Endodermal cell (in vitro differentiated cells): ENCODE measurements at regions not wholly inside any gene's neighbourhood (a gene's known extent, or its start where the extent isn't known, plus 50 kb on each side); places are given as distances from the start of the nearest gene placed in this dataset.
A peak's percentile ranks its signal among the peaks of the same experiment; 100 is the strongest.

Experiments used
- DNase-seq: peaks from one replicate; pipeline ENCODE4 v3.0.0-alpha.2; 2017
- H3K27ac ChIP-seq: 2 replicates; pipeline ENCODE4 v1.5.1; 2013; ENCODE audit warnings: mild to moderate bottlenecking, low read depth, low read length, moderate library complexity
- H3K27me3 ChIP-seq: 2 replicates; pipeline ENCODE4 v1.6.1; 2013; ENCODE audit warnings: mild to moderate bottlenecking, low read length, moderate library complexity; ENCODE audit not compliant: insufficient read depth, control insufficient read depth, poor library complexity, severe bottlenecking
- H3K36me3 ChIP-seq: 2 replicates; pipeline ENCODE4 v1.7.0; 2013; ENCODE audit warnings: mild to moderate bottlenecking, low read length, moderate library complexity; ENCODE audit not compliant: control insufficient read depth, insufficient read depth
- H3K4me1 ChIP-seq: one replicate; pipeline ENCODE4 v1.7.0; 2013; ENCODE audit warnings: low read length; ENCODE audit not compliant: control insufficient read depth, insufficient read depth
- H3K4me3 ChIP-seq: 2 replicates; pipeline ENCODE4 v1.5.1; 2013; ENCODE audit warnings: mild to moderate bottlenecking, low read length, moderate library complexity
- H3K9ac ChIP-seq: 2 replicates; pipeline ENCODE4 v1.6.1; 2013; ENCODE audit warnings: mild to moderate bottlenecking, low read length, moderate library complexity; ENCODE audit not compliant: poor library complexity, severe bottlenecking; ENCODE audit errors: extremely low read depth
- H3K9me3 ChIP-seq: 2 replicates; pipeline ENCODE4 v1.6.1; 2013; ENCODE audit warnings: mild to moderate bottlenecking, low read length, moderate library complexity; ENCODE audit not compliant: control insufficient read depth
- H3K27ac Mint-ChIP-seq: 2 replicates; pipeline ENCODE4 v1.8.0; 2020; ENCODE audit warnings: mixed read lengths
- H3K27me3 Mint-ChIP-seq: 2 replicates; pipeline ENCODE4 v1.8.0; 2021; ENCODE audit warnings: mild to moderate bottlenecking, mixed read lengths; ENCODE audit not compliant: insufficient read depth
- H3K36me3 Mint-ChIP-seq: 2 replicates; pipeline ENCODE4 v1.8.0; 2020; ENCODE audit warnings: low read depth, mixed read lengths
- H3K4me1 Mint-ChIP-seq: 2 replicates; pipeline ENCODE4 v1.8.0; 2020; ENCODE audit warnings: mixed read lengths
- H3K4me3 Mint-ChIP-seq: 2 replicates; pipeline ENCODE4 v1.8.0; 2020; ENCODE audit warnings: mild to moderate bottlenecking, moderate library complexity, mixed read lengths
- H3K9me3 Mint-ChIP-seq: 2 replicates; pipeline ENCODE4 v1.8.0; 2020; ENCODE audit warnings: mild to moderate bottlenecking, mixed read lengths
- CTCF ChIP-seq: fragments of 200-600 bp; sonication (generic); conservative IDR thresholded peaks from 2 replicates; pipeline ENCODE4 v1.5.0; 2021; ENCODE audit warnings: antibody characterized with exemption, mild to moderate bottlenecking
- WGBS, 2 experiments: methylation state at CpG; one replicate each; pipeline versions ENCODE4 v1.1.5 to v1.1.7; 2013; ENCODE audit warnings: missing lambda C conversion rate in 2 of 2, mixed read lengths in 1 of 2; ENCODE audit not compliant: insufficient coverage in 1 of 2, insufficient read length in 1 of 2; 5-methylcytosine and 5-hydroxymethylcytosine counted together

- Histone ChIP-seq H3K4me1 (no peaks in the 10 kb centered on the region), H3K36me3 (no peaks in the 10 kb centered on the region), H3K27me3 (no peaks in the 10 kb centered on the region), H3K27ac (no peak overlapping the region), H3K4me3 (no peak overlapping the region), H3K9me3 (peaks cover 2% of the 10 kb centered on the region), H3K9ac (no peak overlapping the region)
- TF ChIP-seq CTCF, result no peak
- Mint-ChIP-seq H3K27ac (no peak overlapping the region), H3K4me3 (no peak overlapping the region), H3K4me1 (peaks cover 3% of the 10 kb centered on the region), H3K9me3 (peaks cover 6% of the 10 kb centered on the region), H3K27me3 (no peaks in the 10 kb centered on the region), H3K36me3 (no peaks in the 10 kb centered on the region)
- WGBS, 2 experiments, result 93% methylated on average over 3 of the region's 3 CpGs; no CpG with 5 or more reads in 1 of the 2 experiments
- no peak for DNase-seq
Observed at GRCh38 chr3:82020282-82020681, 258.8 kb upstream of the GBE1 start.

- no peak overlapping the region for H3K4me3 Mint-ChIP-seq
- no peak for DNase-seq
- peaks cover 13% of the 10 kb centered on the region for H3K9me3 Mint-ChIP-seq
- H3K4me3 ChIP-seq, result no peak overlapping the region
- H3K27ac Mint-ChIP-seq, result no peak overlapping the region
- peaks cover 16% of the 10 kb centered on the region for H3K9me3 ChIP-seq
- H3K27ac ChIP-seq, result no peak overlapping the region
- no peaks in the 10 kb centered on the region for H3K36me3 Mint-ChIP-seq
- no peaks in the 10 kb centered on the region for H3K27me3 ChIP-seq
- TF ChIP-seq CTCF, result no peak
- no peak overlapping the region for H3K9ac ChIP-seq
- H3K4me1 ChIP-seq, result no peaks in the 10 kb centered on the region
- H3K27me3 Mint-ChIP-seq, result no peaks in the 10 kb centered on the region
- no peaks in the 10 kb centered on the region for H3K4me1 Mint-ChIP-seq
- H3K36me3 ChIP-seq, result no peaks in the 10 kb centered on the region
- WGBS, 2 experiments, result 90 to 100% methylated on average over 1 of the region's 1 CpG
Observed at GRCh38 chr3:82015241-82015640, 253.8 kb upstream of the GBE1 start.

GRCh38 chr3:82012775-82013174 is 251.3 kb upstream of the GBE1 start:
- no peak overlapping the region for H3K27ac ChIP-seq
- no peak overlapping the region for H3K4me3 Mint-ChIP-seq
- no peaks in the 10 kb centered on the region for H3K36me3 ChIP-seq
- H3K4me1 ChIP-seq, result no peaks in the 10 kb centered on the region
- peak; percentile 41 for TF ChIP-seq CTCF
- no peak overlapping the region for H3K9ac ChIP-seq
- H3K27me3 ChIP-seq, result no peaks in the 10 kb centered on the region
- no peak for DNase-seq
- no peak overlapping the region for H3K4me3 ChIP-seq
- H3K9me3 ChIP-seq, result peaks cover 16% of the 10 kb centered on the region
- no peaks in the 10 kb centered on the region for H3K27me3 Mint-ChIP-seq
- H3K27ac Mint-ChIP-seq, result no peak overlapping the region
- H3K9me3 Mint-ChIP-seq, result peaks cover 12% of the 10 kb centered on the region
- no peaks in the 10 kb centered on the region for H3K4me1 Mint-ChIP-seq
- no peaks in the 10 kb centered on the region for H3K36me3 Mint-ChIP-seq
